GM10248 (cell line): ENCODE measurements at regions not wholly inside any gene's neighbourhood (a gene's known extent, or its start where the extent isn't known, plus 50 kb on each side); places are given as distances from the start of the nearest gene placed in this dataset.
"Not testable (repeated sequence)": the region's sequence is repeated elsewhere in the genome, so short reads cannot be mapped to it uniquely, and the experiment has no call there.

ENCODE experiments used
- CTCF ChIA-PET: fragments of 300-600 bp; sonication (Branson Sonifier 250); formaldehyde crosslinking; extraction: SDS; loops from one replicate; lab custom pipeline; 2021; ENCODE audit warnings: antibody characterized with exemption; lab: Yijun Ruan, JAX
- POLR2A ChIA-PET: fragments of 350-650 bp; sonication (Branson Sonifier 250); formaldehyde crosslinking; extraction: SDS; loops from one replicate; lab custom pipeline; 2020; ENCODE audit warnings: antibody characterized with exemption; lab: Yijun Ruan, JAX
- DNase-seq: peaks from one replicate; pipeline ENCODE4 v3.0.0; 2012; ENCODE audit errors: extremely low spot score
- TF ChIP-seq, protein P1 (sequence below): IDR thresholded peaks from 2 replicates; pipeline ENCODE4 v1.5.1; 2012; ENCODE audit warnings: mild to moderate bottlenecking, low read depth; ENCODE audit errors: extremely low read depth, missing control alignments, control extremely low read depth

DNA sequence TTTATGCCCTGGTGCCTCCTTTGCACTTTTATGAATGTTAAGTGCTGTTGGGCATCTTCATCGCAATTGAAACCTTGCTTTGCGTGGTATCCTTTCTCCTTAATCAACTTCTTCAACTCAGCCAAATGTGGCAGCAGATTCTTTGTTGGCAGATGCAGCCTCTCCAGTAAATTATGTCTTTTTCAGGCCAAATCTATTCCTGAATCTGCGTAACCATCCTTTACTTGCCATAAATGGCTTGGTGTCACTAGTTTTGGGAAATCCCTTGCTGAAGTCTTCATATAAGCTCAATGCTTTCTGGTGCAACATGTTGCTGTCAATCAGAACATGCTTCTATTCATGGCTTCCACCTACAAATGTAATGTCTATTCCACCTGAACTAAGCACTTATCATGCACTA, 457.5 kb downstream of the FGF13 start:
- ChIA-PET CTCF (no interaction called here), POLR2A (no interaction called here)
- DNase-seq: no peak
- TF ChIP-seq, protein P1, sequence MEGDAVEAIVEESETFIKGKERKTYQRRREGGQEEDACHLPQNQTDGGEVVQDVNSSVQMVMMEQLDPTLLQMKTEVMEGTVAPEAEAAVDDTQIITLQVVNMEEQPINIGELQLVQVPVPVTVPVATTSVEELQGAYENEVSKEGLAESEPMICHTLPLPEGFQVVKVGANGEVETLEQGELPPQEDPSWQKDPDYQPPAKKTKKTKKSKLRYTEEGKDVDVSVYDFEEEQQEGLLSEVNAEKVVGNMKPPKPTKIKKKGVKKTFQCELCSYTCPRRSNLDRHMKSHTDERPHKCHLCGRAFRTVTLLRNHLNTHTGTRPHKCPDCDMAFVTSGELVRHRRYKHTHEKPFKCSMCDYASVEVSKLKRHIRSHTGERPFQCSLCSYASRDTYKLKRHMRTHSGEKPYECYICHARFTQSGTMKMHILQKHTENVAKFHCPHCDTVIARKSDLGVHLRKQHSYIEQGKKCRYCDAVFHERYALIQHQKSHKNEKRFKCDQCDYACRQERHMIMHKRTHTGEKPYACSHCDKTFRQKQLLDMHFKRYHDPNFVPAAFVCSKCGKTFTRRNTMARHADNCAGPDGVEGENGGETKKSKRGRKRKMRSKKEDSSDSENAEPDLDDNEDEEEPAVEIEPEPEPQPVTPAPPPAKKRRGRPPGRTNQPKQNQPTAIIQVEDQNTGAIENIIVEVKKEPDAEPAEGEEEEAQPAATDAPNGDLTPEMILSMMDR: no peak

DNA sequence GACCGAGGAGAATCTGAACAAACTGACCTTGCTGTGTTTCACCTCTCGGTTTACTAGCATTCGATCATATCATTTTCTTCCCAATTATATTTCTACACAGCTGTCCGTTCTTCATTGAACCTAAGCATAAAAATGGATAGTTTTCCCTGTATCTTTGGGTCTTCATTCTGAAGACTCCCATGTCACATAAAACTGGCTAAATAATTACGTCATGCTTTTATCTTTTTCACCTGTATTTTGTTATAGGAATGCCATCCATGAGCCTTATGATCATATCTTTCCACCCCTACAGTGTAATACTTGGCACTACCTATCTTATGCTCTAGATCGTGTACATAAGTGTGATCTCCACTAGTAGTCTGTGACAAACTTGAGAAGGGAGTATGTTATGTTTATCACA, 456.1 kb downstream of the FGF13 start:
- no peak for DNase-seq
- TF ChIP-seq, protein P1: no peak
- CTCF ChIA-PET: no interaction called here
- POLR2A ChIA-PET: no interaction called here

DNA sequence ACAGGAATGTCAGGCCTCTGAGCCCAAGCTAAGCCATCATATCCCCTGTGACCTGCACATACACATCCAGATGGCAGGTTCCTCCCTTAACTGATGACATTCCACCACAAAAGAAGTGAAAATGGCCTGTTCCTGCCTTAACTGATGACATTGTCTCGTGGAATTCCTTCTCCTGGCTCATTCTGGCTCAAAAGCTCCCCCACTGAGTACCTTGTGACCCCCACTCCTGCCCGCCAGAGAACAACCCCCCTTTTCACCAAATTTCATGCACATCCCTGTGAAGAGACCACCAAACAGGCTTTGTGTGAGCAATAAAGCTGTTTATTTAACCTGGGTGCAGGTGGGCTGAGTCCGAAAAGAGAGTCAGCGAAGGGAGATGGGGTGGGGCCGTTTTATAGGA, 447.4 kb downstream of the FGF13 start:
- DNase-seq, POLR2A ChIA-PET, CTCF ChIA-PET: not testable (repeated sequence)

DNA sequence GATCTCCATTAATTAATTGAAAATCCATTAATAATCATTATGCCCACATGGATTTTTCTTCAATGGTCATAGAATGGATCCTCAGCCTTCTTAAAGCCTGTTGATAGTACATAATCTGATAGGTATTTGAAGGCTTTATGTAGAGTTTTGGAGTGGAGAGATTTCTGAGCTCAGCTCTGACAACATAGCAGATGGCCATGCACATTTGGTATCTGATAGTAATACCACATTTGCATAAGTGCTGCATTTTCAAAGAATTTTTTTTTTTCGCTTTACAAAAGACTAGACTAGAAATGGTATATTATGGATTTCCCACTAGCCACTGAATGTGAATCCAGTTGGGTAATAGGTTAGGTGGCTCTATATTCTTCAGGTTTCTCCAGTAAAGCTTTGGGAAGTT, 440.6 kb downstream of the FGF13 start:
- CTCF ChIA-PET: no interaction called here
- DNase-seq: no peak
- TF ChIP-seq, protein P1: no peak
- POLR2A ChIA-PET: no interaction called here

DNA sequence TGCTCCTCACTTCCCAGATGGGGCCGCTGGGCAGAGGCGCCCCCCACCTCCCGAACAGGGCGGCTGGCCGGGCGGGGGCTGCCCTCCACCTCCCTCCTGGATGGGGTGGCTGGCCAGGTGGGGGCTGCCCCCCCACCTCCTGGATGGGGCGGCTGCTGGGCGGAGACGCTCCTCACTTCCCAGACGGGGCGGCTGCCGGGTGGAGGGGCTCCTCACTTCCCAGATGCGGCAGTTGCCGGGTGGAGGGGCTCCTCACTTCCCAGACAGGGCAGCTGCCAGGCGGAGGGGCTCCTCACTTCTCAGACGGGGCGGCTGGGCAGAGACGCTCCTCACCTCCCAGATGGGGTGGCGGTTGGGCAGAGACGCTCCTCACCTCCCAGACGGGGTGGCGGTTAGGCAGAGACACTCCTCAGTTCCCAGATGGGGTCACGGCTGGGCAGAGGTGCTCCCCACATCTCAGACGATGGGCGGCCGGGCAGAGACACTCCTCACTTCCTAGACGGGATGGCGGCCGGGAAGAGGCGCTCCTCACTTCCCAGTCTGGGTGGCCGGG, 428.8 kb downstream of the FGF13 start:
- CTCF ChIA-PET, POLR2A ChIA-PET, DNase-seq: not testable (repeated sequence)

DNA sequence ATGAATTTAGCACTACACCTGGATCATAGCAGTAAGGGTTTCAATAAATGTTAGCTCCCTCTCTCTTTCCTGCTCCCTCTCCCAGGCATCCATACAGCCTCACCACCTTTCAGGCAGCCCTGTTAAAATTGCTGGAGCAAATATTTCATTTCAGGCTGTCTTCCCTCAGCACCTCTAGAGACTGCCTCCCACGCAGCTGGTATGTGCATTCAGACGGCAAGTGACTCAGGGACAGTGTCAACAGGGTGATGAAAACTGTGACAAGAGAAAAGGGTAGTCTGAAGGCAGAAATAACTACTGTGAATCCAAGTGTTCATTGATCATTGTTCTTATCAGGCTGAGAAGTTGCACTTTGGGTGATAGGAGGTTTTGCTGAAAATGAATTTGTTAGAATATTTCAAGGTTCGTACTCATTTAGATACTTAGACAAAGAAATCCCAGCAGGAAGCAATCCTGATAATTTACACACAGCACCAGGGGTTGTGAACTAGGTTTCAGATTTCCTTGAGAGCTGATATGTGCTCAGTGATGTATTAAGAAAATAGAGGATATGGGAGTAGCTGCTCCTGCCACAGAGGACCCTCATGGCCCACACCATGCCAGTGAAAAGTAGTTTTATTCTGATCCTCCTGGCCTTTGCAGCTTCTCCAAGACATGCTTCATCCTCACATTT, 424.2 kb downstream of the FGF13 start:
- TF ChIP-seq, protein P1: no peak
- POLR2A ChIA-PET: no interaction called here
- no peak for DNase-seq
- CTCF ChIA-PET: interaction anchor here (1.3 kb wide), 1 partner anchor 10 kb away, joined by 5 read pairs; no protein-coding TSS in a partner anchor

DNA sequence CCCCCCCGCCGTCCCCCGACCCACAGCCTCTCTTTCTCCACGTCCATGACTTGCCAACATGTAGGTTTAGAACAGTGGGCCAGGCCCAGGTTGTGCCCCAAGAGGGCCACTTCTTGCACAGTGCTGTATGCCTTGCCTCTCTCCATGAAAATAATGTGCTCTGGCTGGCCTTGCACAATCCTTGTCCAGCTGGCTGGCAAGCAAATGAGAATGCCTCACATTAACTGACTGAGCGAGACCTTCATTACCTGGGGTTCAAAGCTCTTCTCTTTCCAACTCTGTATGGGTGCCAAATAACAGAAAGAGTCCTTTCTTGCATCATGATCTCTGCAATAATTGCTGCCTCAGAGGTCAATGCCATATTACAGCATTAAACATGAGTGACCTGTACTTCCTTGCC, 416.6 kb downstream of the FGF13 start:
- DNase-seq: no peak

More for the DNA sequence above, 416.6 kb downstream of the FGF13 start:
- TF ChIP-seq, protein P1: no peak
- ChIA-PET POLR2A (no interaction called here), CTCF (no interaction called here)
